Neural cell (in vitro differentiated cells): ENCODE measurements at regions not wholly inside any gene's neighbourhood (a gene's known extent, or its start where the extent isn't known, plus 50 kb on each side); places are given as distances from the start of the nearest gene placed in this dataset.

Experiments used
- CTCF ChIP-seq: fragments of 450-650 bp; IDR thresholded peaks from 2 replicates; pipeline ENCODE4 v1.5.1; 2014; ENCODE audit warnings: antibody characterized with exemption, mild to moderate bottlenecking, moderate library complexity; ENCODE audit not compliant: poor library complexity, severe bottlenecking
- EP300 ChIP-seq: fragments of 450-650 bp; conservative IDR thresholded peaks from 2 replicates; pipeline ENCODE4 v1.6.1; 2014; ENCODE audit warnings: antibody characterized with exemption, mild to moderate bottlenecking, moderate library complexity; ENCODE audit not compliant: poor library complexity, severe bottlenecking
- EZH2 ChIP-seq: fragments of 200-600, 300-800 bp; shearing (Covaris generic), sonication (generic); IDR thresholded peaks from 2 replicates; pipeline ENCODE4 v1.6.1; 2014; ENCODE audit warnings: antibody characterized with exemption, low read length, borderline replicate concordance, mild to moderate bottlenecking; ENCODE audit not compliant: insufficient read depth, poor library complexity, severe bottlenecking
- POLR2AphosphoS5 ChIP-seq: IDR thresholded peaks from 2 replicates; pipeline ENCODE4 v1.6.1; 2012
- SMC3 ChIP-seq: fragments of 450-650 bp; conservative IDR thresholded peaks from 2 replicates; pipeline ENCODE4 v1.6.1; 2014; ENCODE audit warnings: antibody characterized with exemption, mild to moderate bottlenecking, moderate library complexity; ENCODE audit not compliant: poor library complexity
- TAF1 ChIP-seq: IDR thresholded peaks from 2 replicates; pipeline ENCODE4 v1.6.1; 2012; ENCODE audit warnings: low read depth
- TF ChIP-seq, protein P1 (sequence below): IDR thresholded peaks from 2 replicates; pipeline ENCODE4 v1.6.1; 2012; ENCODE audit warnings: borderline replicate concordance

DNA sequence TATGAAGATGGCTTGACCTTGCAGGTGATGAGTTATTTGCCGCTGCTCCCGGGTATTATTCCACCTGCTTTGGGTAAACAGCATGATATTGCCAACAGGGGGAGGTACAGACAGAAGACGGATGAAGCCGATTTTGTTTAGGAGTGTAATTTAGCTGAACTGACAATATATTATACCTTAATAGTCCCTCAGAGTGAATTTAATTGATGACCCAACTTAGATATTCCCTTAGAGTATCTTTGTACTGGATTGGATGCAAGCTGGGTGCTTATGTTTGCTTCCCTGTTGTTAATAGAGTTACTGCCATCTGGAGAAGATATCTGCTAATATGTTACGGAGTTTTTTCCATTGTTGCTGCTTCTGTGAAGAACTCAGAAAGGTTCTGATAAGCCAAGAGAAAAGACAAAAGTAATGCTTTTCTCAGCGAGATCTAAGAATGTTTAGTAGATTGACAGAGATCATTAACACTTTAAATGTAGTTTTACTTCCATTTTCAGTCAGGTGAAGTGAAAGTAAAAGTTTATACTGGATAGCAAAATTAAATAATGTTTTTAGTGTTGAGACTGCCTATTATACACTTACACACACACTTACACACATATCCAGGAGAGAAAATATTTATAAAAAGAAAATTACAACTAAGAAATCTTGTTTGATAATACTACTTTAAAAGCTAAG lies 2220.8 kb upstream of the PCDH20 start:
- TF ChIP-seq, protein P1, sequence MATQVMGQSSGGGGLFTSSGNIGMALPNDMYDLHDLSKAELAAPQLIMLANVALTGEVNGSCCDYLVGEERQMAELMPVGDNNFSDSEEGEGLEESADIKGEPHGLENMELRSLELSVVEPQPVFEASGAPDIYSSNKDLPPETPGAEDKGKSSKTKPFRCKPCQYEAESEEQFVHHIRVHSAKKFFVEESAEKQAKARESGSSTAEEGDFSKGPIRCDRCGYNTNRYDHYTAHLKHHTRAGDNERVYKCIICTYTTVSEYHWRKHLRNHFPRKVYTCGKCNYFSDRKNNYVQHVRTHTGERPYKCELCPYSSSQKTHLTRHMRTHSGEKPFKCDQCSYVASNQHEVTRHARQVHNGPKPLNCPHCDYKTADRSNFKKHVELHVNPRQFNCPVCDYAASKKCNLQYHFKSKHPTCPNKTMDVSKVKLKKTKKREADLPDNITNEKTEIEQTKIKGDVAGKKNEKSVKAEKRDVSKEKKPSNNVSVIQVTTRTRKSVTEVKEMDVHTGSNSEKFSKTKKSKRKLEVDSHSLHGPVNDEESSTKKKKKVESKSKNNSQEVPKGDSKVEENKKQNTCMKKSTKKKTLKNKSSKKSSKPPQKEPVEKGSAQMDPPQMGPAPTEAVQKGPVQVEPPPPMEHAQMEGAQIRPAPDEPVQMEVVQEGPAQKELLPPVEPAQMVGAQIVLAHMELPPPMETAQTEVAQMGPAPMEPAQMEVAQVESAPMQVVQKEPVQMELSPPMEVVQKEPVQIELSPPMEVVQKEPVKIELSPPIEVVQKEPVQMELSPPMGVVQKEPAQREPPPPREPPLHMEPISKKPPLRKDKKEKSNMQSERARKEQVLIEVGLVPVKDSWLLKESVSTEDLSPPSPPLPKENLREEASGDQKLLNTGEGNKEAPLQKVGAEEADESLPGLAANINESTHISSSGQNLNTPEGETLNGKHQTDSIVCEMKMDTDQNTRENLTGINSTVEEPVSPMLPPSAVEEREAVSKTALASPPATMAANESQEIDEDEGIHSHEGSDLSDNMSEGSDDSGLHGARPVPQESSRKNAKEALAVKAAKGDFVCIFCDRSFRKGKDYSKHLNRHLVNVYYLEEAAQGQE: no peak
- TF ChIP-seq TAF1 (no peak), CTCF (no peak), EP300 (no peak), EZH2 (no peak), POLR2AphosphoS5 (no peak), SMC3 (no peak)
